HepG2 (cell line): ENCODE measurements at regions not wholly inside any gene's neighbourhood (a gene's known extent, or its start where the extent isn't known, plus 50 kb on each side); places are given as distances from the start of the nearest gene placed in this dataset.

Experiments
- ATAC-seq: fragments of 200-7000 bp; cut with Tn5 transposase; 3 replicates; pipeline ENCODE4 v1.9.1; 2020; ENCODE audit warnings: mild to moderate bottlenecking, moderate library complexity
- BruUV-seq: library from RNA; stranded (reverse); fragments of 400-500 nt; replicated peaks from 2 replicates; lab custom pipeline; 2021; lab: Mats Ljungman, UMichigan
- CTCF ChIA-PET: fragments of 300-600 bp; formaldehyde crosslinking; extraction: SDS; loops from one replicate; lab custom pipeline; 2021; ENCODE audit warnings: low total read pairs, inconsistent platforms, low intra/inter-chr PET ratio; lab: Yijun Ruan, JAX
- POLR2A ChIA-PET: fragments of 350-600 bp; sonication (Branson Sonifier 250); formaldehyde crosslinking; loops from one replicate; lab custom pipeline; 2020; ENCODE audit warnings: antibody characterized with exemption, inconsistent platforms; lab: Yijun Ruan, JAX
- DNase-seq: peaks from one replicate; pipeline ENCODE4 v3.0.0-alpha.2; 2015; ENCODE audit warnings: low spot score
- FAIRE-seq: peaks from 3 replicates; lab custom pipeline; 2011; peaks lifted over from hg19 to GRCh38; lab: Jason Lieb, UNC
- H2AFZ ChIP-seq: one replicate; pipeline ENCODE4 v1.6.1; 2011; ENCODE audit warnings: low read length, inconsistent platforms
- H3K27ac ChIP-seq: fragments of 300-600 bp; 3 replicates; pipeline ENCODE4 v1.8.0; 2011; ENCODE audit warnings: mixed run types, mild to moderate bottlenecking, mixed read lengths, low read length, inconsistent platforms; ENCODE audit not compliant: insufficient read depth; ENCODE audit errors: extremely low read length
- H3K27me3 ChIP-seq, 2 experiments: fragments of 200-600 bp in 1 of 2; 2 replicates in 1 of 2; 3 replicates in 1 of 2; pipeline versions ENCODE4 v1.6.0 to v1.8.0; 2011; ENCODE audit warnings: low read length in 2 of 2, mild to moderate bottlenecking in 2 of 2, moderate library complexity in 2 of 2, inconsistent platforms in 1 of 2; ENCODE audit not compliant: insufficient read depth in 2 of 2, control insufficient read depth in 1 of 2
- H3K36me3 ChIP-seq, 2 experiments: fragments of 200-600 bp in 1 of 2; replicated peaks in 1 of 2; 2 replicates in 1 of 2; 3 replicates in 1 of 2; pipeline versions ENCODE4 v1.5.1 to v1.8.0; 2011; ENCODE audit warnings: low read length in 2 of 2, inconsistent platforms in 1 of 2; ENCODE audit not compliant: insufficient read depth in 2 of 2, control insufficient read depth in 1 of 2
- H3K4me1 ChIP-seq: 2 replicates; pipeline ENCODE4 v1.5.1; 2012; ENCODE audit warnings: low read length, inconsistent platforms; ENCODE audit not compliant: insufficient read depth
- H3K4me2 ChIP-seq: 2 replicates; pipeline ENCODE4 v1.6.0; 2011; ENCODE audit warnings: low read depth, low read length, inconsistent platforms
- H3K4me3 ChIP-seq, 3 experiments: fragments of 200-600 bp in 1 of 3; sonication (generic), shearing (Covaris generic) in 1 of 3; replicated peaks in 1 of 3; 2 replicates each; pipeline ENCODE4 v1.5.1; 2011 to 2016; ENCODE audit warnings: low read length in 3 of 3, inconsistent platforms in 2 of 3, low read depth in 2 of 3, mild to moderate bottlenecking in 2 of 3, control low read depth in 1 of 3, mixed read lengths in 1 of 3; ENCODE audit not compliant: insufficient read depth in 1 of 3
- H3K79me2 ChIP-seq: one replicate; pipeline ENCODE4 v1.6.1; 2011; ENCODE audit warnings: low read length, inconsistent platforms; ENCODE audit not compliant: insufficient read depth
- H3K9ac ChIP-seq: 2 replicates; pipeline ENCODE4 v1.6.0; 2011; ENCODE audit warnings: mild to moderate bottlenecking, low read depth, low read length, inconsistent platforms; ENCODE audit not compliant: insufficient read depth
- H3K9me3 ChIP-seq: 2 replicates; pipeline ENCODE4 v1.5.1; 2012; ENCODE audit warnings: mild to moderate bottlenecking, low read length
- H4K20me1 ChIP-seq: 2 replicates; pipeline ENCODE4 v1.6.0; 2011; ENCODE audit warnings: inconsistent platforms, mild to moderate bottlenecking, low read length, moderate library complexity; ENCODE audit not compliant: insufficient read depth
- CC2D1A ChIP-seq: sonication (generic); formaldehyde crosslinking; IDR thresholded peaks from 2 replicates; pipeline ENCODE4 v1.8.1; 2023; ENCODE audit warnings: mild to moderate bottlenecking, missing genetic modification reagents
- CCAR2 ChIP-seq: fragments of 200-400 bp; formaldehyde crosslinking; optimal IDR thresholded peaks from 2 replicates; pipeline ENCODE3; 2018; ENCODE audit warnings: low read depth, mild to moderate bottlenecking, low read length, moderate library complexity
- DRAP1 ChIP-seq: IDR thresholded peaks from 2 replicates; pipeline ENCODE4 v1.6.1; 2016; ENCODE audit warnings: missing genetic modification reagents, missing compliant biosample characterization
- FOXK2 ChIP-seq: fragments of 450-650 bp; IDR thresholded peaks from 2 replicates; pipeline ENCODE4 v1.6.1; 2016
- JUN ChIP-seq: sonication (generic); formaldehyde crosslinking; IDR thresholded peaks from 2 replicates; pipeline ENCODE4 v1.4.0; 2020; ENCODE audit warnings: mild to moderate bottlenecking, missing genetic modification reagents
- MBNL3 ChIP-seq: fragments of 250-450 bp; sonication (Bioruptor Pico); conservative IDR thresholded peaks from 2 replicates; pipeline ENCODE4 v1.8.0; 2022; ENCODE audit warnings: mild to moderate bottlenecking, inconsistent platforms
- MLLT10 ChIP-seq: sonication (generic); formaldehyde crosslinking; IDR thresholded peaks from 2 replicates; pipeline ENCODE4 v1.4.0; 2020; ENCODE audit warnings: missing genetic modification reagents
- PAX8 ChIP-seq: sonication (generic); formaldehyde crosslinking; IDR thresholded peaks from 2 replicates; pipeline ENCODE4 v1.8.0; 2022; ENCODE audit warnings: mild to moderate bottlenecking, missing genetic modification reagents, borderline replicate concordance
- REL ChIP-seq: sonication (generic); formaldehyde crosslinking; conservative IDR thresholded peaks from 2 replicates; pipeline ENCODE4 v1.8.0; 2022; ENCODE audit warnings: mild to moderate bottlenecking, missing genetic modification reagents, moderate library complexity
- THRA ChIP-seq: sonication (generic); formaldehyde crosslinking; IDR thresholded peaks from 2 replicates; pipeline ENCODE4 v1.4.0; 2020; ENCODE audit warnings: missing genetic modification reagents, borderline replicate concordance
- ZBTB40 ChIP-seq, 2 experiments: fragments of 450-650 bp in 1 of 2; sonication (generic) in 1 of 2; formaldehyde crosslinking in 1 of 2; IDR thresholded peaks; 2 replicates each; pipeline versions ENCODE4 v1.6.1 to v1.8.0; 2016 to 2022; ENCODE audit warnings: antibody characterized with exemption in 1 of 2, mild to moderate bottlenecking in 1 of 2, missing genetic modification reagents in 1 of 2
- ZFP36L2 ChIP-seq: sonication (generic); formaldehyde crosslinking; IDR thresholded peaks from 2 replicates; pipeline ENCODE4 v1.4.0; 2020; ENCODE audit warnings: missing genetic modification reagents
- ZNF800 ChIP-seq: sonication (generic); formaldehyde crosslinking; IDR thresholded peaks from 2 replicates; pipeline ENCODE4 v1.4.0; 2020; ENCODE audit warnings: missing genetic modification reagents
- WGBS: methylation state at CpG from one replicate; pipeline ENCODE4 v1.1.6; 2017; ENCODE audit warnings: low lambda C conversion rate; 5-methylcytosine and 5-hydroxymethylcytosine counted together
- in situ Hi-C: cut with HindIII; loops from 2 replicates; pipeline ENCODE4 v1.10.0; 2017; ENCODE audit warnings: low pct_unique_long_range_greater_than_20kb; ENCODE audit not compliant: extremely low pct_ligation_motif_present
- intact Hi-C: fragments of 100-400 bp; cut with micrococcal nuclease; formaldehyde crosslinking; loops from one replicate; pipeline ENCODE4 v1.10.0; 2022; ENCODE audit not compliant: unreplicated experiment

GRCh38 chr5:2375291-2375690 is 376.2 kb downstream of the IRX2 start:
- H3K4me3 ChIP-seq = no peak overlapping the region
- POLR2A ChIA-PET = no interaction called here
- no peak for FAIRE-seq
- no peak for TF ChIP-seq CCAR2
- TF ChIP-seq FOXK2 = no peak
- no peak for TF ChIP-seq THRA (CRISPR knock-in tag)
- TF ChIP-seq DRAP1 (CRISPR knock-in tag) = no peak
- TF ChIP-seq ZNF800 (CRISPR knock-in tag) = no peak
- TF ChIP-seq ZFP36L2 (CRISPR knock-in tag) = no peak
- TF ChIP-seq PAX8 (CRISPR knock-in tag) = no peak
- no peak for TF ChIP-seq MBNL3 (CRISPR knock-in tag)
- no peak for TF ChIP-seq CC2D1A (CRISPR knock-in tag)
- no peak for TF ChIP-seq JUN (CRISPR knock-in tag)
- no peak for TF ChIP-seq ZBTB40 (IDR thresholded peaks at IDR 0.05)
- no peak for TF ChIP-seq ZBTB40 (CRISPR knock-in tag; IDR thresholded peaks at IDR 0.05)
- no peak for TF ChIP-seq MLLT10 (CRISPR knock-in tag)
- TF ChIP-seq REL = no peak

More at GRCh38 chr5:2375291-2375690, 376.2 kb downstream of the IRX2 start:
- Histone ChIP-seq H4K20me1 (no peaks in the 10 kb centered on the region), H3K36me3 (no peaks in the 10 kb centered on the region; a peak in 1 of 5 replicates), H3K27ac (no peak overlapping the region), H2AFZ (no peak overlapping the region), H3K27me3 (0 out of 5 replicates have a peak, but pooled peaks cover 0 to 2% of the 10 kb centered on the region in 2 experiments), H3K4me2 (no peak overlapping the region), H3K79me2 (no peaks in the 10 kb centered on the region), H3K4me1 (no peaks in the 10 kb centered on the region), H3K9ac (no peak overlapping the region), H3K9me3 (no peaks in the 10 kb centered on the region)
- CTCF ChIA-PET = no interaction called here
- WGBS = 27% methylated on average over 12 of the region's 13 CpGs
- ATAC-seq (no peak), DNase-seq (no peak)
- in situ Hi-C loops (no loop called here), intact Hi-C loops (no loop called here)
- BruUV-seq = no TSS peak
